K562 (cell line): ENCODE measurements at regions not wholly inside any gene's neighbourhood (a gene's known extent, or its start where the extent isn't known, plus 50 kb on each side); places are given as distances from the start of the nearest gene placed in this dataset.

ENCODE experiments used
- ATAC-seq: fragments of 200-7000 bp; cut with Tn5 transposase; 3 replicates; pipeline ENCODE4 v1.9.1; 2020; ENCODE audit warnings: moderate library complexity
- BruUV-seq: library from RNA; stranded (reverse); fragments of 400-500 nt; replicated peaks from 2 replicates; lab custom pipeline; 2021; lab: Mats Ljungman, UMichigan
- CTCF ChIA-PET: fragments of 300-600 bp; formaldehyde crosslinking; extraction: SDS; loops from one replicate; lab custom pipeline; 2021; ENCODE audit warnings: low intra/inter-chr PET ratio; lab: Yijun Ruan, JAX
- POLR2A ChIA-PET: fragments of 300-600, 350-650 bp; sonication (Branson Sonifier 250); formaldehyde crosslinking; extraction: SDS; loops from one replicate; lab custom pipeline; 2021; ENCODE audit warnings: antibody characterized with exemption, inconsistent platforms; lab: Yijun Ruan, JAX
- DNase-seq, 4 experiments: peaks; one replicate each; pipeline versions ENCODE4 v3.0.0 to v3.0.0-alpha.2; 2011 to 2018; ENCODE audit warnings: low spot score in 3 of 4, mixed read lengths in 3 of 4; ENCODE audit errors: extremely low read depth in 1 of 4
- FAIRE-seq: peaks from 2 replicates; lab custom pipeline; 2011; peaks lifted over from hg19 to GRCh38; lab: Jason Lieb, UNC
- H2AFZ ChIP-seq: 2 replicates; pipeline ENCODE4 v1.6.0; 2011; ENCODE audit warnings: low read depth, low read length, control low read depth, inconsistent platforms
- H3K27ac ChIP-seq: fragments of 200-600 bp; 3 replicates; pipeline ENCODE4 v1.8.0; 2011; ENCODE audit warnings: low read depth, mild to moderate bottlenecking, control low read depth, inconsistent platforms, low read length, moderate library complexity, mixed read lengths; ENCODE audit errors: extremely low read depth
- H3K27me3 ChIP-seq, 2 experiments: fragments of 300-600 bp in 1 of 2; 2 replicates in 1 of 2; 3 replicates in 1 of 2; pipeline versions ENCODE4 v1.6.0 to v1.8.0; 2011; ENCODE audit warnings: inconsistent platforms in 2 of 2, low read length in 2 of 2, mild to moderate bottlenecking in 1 of 2, mixed read lengths in 1 of 2, moderate library complexity in 1 of 2; ENCODE audit not compliant: control insufficient read depth in 2 of 2, insufficient read depth in 2 of 2
- H3K36me3 ChIP-seq: fragments of 300-600 bp; 3 replicates; pipeline ENCODE4 v1.8.0; 2011; ENCODE audit warnings: mild to moderate bottlenecking, low read length, inconsistent platforms; ENCODE audit not compliant: control insufficient read depth, insufficient read depth
- H3K4me1 ChIP-seq, 2 experiments: fragments of 200-600 bp in 1 of 2; replicated peaks in 1 of 2; 2 replicates in 1 of 2; 3 replicates in 1 of 2; pipeline versions ENCODE4 v1.5.1 to v1.8.0; 2011; ENCODE audit warnings: inconsistent platforms in 2 of 2, low read length in 2 of 2, mild to moderate bottlenecking in 1 of 2, mixed read lengths in 1 of 2, moderate library complexity in 1 of 2; ENCODE audit not compliant: control insufficient read depth in 2 of 2, insufficient read depth in 2 of 2
- H3K4me2 ChIP-seq: 2 replicates; pipeline ENCODE4 v1.6.1; 2011; ENCODE audit warnings: low read length, control low read depth, inconsistent platforms, mixed read lengths; ENCODE audit not compliant: insufficient read depth
- H3K4me3 ChIP-seq: fragments of 200-600 bp; sonication (generic), shearing (Covaris generic); 2 replicates; pipeline ENCODE4 v1.5.1; 2016; ENCODE audit warnings: control low read depth, inconsistent platforms
- H3K79me2 ChIP-seq: fragments of 200-600 bp; 3 replicates; pipeline ENCODE4 v1.8.0; 2011; ENCODE audit warnings: low read length, inconsistent platforms; ENCODE audit not compliant: control insufficient read depth, insufficient read depth
- H3K9ac ChIP-seq, 2 experiments: 2 replicates each; pipeline versions ENCODE4 v1.6.0 to v1.6.1; 2011; ENCODE audit warnings: low read depth in 2 of 2, low read length in 2 of 2, control low read depth in 1 of 2, inconsistent platforms in 1 of 2, mild to moderate bottlenecking in 1 of 2, mixed read lengths in 1 of 2; ENCODE audit not compliant: insufficient read depth in 1 of 2
- H3K9me1 ChIP-seq: one replicate; pipeline ENCODE4 v1.6.0; 2011; ENCODE audit warnings: inconsistent platforms, mild to moderate bottlenecking, low read length, moderate library complexity; ENCODE audit not compliant: control insufficient read depth, insufficient read depth
- H3K9me3 ChIP-seq: replicated peaks from 2 replicates; pipeline ENCODE4 v1.5.1; 2011; ENCODE audit warnings: low read depth, low read length, inconsistent platforms; ENCODE audit not compliant: control insufficient read depth, insufficient read depth
- H4K20me1 ChIP-seq: replicated peaks from 2 replicates; pipeline ENCODE4 v1.6.1; 2011; ENCODE audit warnings: low read length, inconsistent platforms, mixed read lengths; ENCODE audit not compliant: control insufficient read depth, insufficient read depth
- CREB1 ChIP-seq, 2 experiments: sonication (generic) in 1 of 2; formaldehyde crosslinking in 1 of 2; IDR thresholded peaks; 2 replicates each; pipeline versions ENCODE4 v1.6.1 to v1.8.0; 2012 to 2022; ENCODE audit warnings: inconsistent platforms in 1 of 2, mild to moderate bottlenecking in 1 of 2, missing genetic modification reagents in 1 of 2, moderate library complexity in 1 of 2
- FOS ChIP-seq: IDR thresholded peaks from 3 replicates; pipeline ENCODE4 v1.6.1; 2011; ENCODE audit not compliant: insufficient read length; ENCODE audit errors: extremely low read depth
- MGA ChIP-seq: fragments of 450-650 bp; IDR thresholded peaks from 2 replicates; pipeline ENCODE4 v1.6.1; 2016; ENCODE audit warnings: mild to moderate bottlenecking, moderate library complexity
- POLR3A ChIP-seq: IDR thresholded peaks from 2 replicates; pipeline ENCODE4 v1.6.1; 2011; ENCODE audit warnings: borderline replicate concordance, mild to moderate bottlenecking, moderate library complexity; ENCODE audit not compliant: insufficient read length, insufficient read depth; ENCODE audit errors: extremely low read depth
- SPI1 ChIP-seq: IDR thresholded peaks from 2 replicates; pipeline ENCODE4 v1.6.1; 2011; ENCODE audit warnings: low read depth, low read length, control low read depth, borderline replicate concordance
- ZBTB26 ChIP-seq: fragments of 450-650 bp; formaldehyde crosslinking; IDR thresholded peaks from 2 replicates; pipeline ENCODE4 v1.4.0; 2022; ENCODE audit warnings: missing genetic modification characterization
- ZNF76 ChIP-seq: fragments of 250-450 bp; sonication (Bioruptor Pico); IDR thresholded peaks from 2 replicates; pipeline ENCODE4 v1.4.0; 2020; ENCODE audit warnings: mild to moderate bottlenecking, moderate library complexity, borderline replicate concordance
- WGBS: fragments of 100-300 bp; shearing (Covaris generic); methylation state at CpG from one replicate; pipeline ENCODE4 v1.1.6; 2016; ENCODE audit warnings: low coverage, mixed read lengths; ENCODE audit not compliant: insufficient coverage; ENCODE audit errors: missing lambda C conversion rate; 5-methylcytosine and 5-hydroxymethylcytosine counted together
- in situ Hi-C: fragments of 300-500 bp; cut with MboI; formaldehyde crosslinking; loops from 4 replicates; pipeline ENCODE4 v1.15.0; 2018; ENCODE audit warnings: inconsistent platforms, mixed read lengths
- intact Hi-C: fragments of 100-400 bp; cut with micrococcal nuclease; formaldehyde crosslinking; loops from 2 replicates; pipeline ENCODE4 v1.14.2; 2022
- TF ChIP-seq, protein P1 (sequence below): IDR thresholded peaks from 2 replicates; pipeline ENCODE4 v1.6.1; 2012; ENCODE audit warnings: low read depth, low read length, improper control_type of control experiment, borderline replicate concordance

- WGBS = 0% methylated on average over 2 of the region's 2 CpGs
- no TSS peak for BruUV-seq
- Histone ChIP-seq H3K79me2 (no peaks in the 10 kb centered on the region), H3K27ac (no peak overlapping the region), H3K4me2 (no peak overlapping the region), H3K9me3 (no peaks in the 10 kb centered on the region), H3K36me3 (no peaks in the 10 kb centered on the region), H4K20me1 (no peaks in the 10 kb centered on the region), H3K4me3 (no peak overlapping the region), H2AFZ (no peak overlapping the region), H3K9ac (no peak overlapping the region), H3K4me1 (no peaks in the 10 kb centered on the region), H3K9me1 (no peaks in the 10 kb centered on the region), H3K27me3 (no peaks in the 10 kb centered on the region)
- intact Hi-C loops = loop anchor here (10.0 kb wide), 1 partner anchor 325 kb away; no protein-coding TSS in a partner anchor
- DNase-seq (no peak), FAIRE-seq (no peak), ATAC-seq (no peak)
- in situ Hi-C loops = no loop called here
- CTCF ChIA-PET = no interaction called here
- POLR2A ChIA-PET = no interaction called here
- no peak for TF ChIP-seq CREB1 (IDR thresholded peaks at IDR 0.05)
- no peak for TF ChIP-seq CREB1 (CRISPR knock-in tag; IDR thresholded peaks at IDR 0.05)
- TF ChIP-seq FOS = no peak
- TF ChIP-seq, protein P1, sequence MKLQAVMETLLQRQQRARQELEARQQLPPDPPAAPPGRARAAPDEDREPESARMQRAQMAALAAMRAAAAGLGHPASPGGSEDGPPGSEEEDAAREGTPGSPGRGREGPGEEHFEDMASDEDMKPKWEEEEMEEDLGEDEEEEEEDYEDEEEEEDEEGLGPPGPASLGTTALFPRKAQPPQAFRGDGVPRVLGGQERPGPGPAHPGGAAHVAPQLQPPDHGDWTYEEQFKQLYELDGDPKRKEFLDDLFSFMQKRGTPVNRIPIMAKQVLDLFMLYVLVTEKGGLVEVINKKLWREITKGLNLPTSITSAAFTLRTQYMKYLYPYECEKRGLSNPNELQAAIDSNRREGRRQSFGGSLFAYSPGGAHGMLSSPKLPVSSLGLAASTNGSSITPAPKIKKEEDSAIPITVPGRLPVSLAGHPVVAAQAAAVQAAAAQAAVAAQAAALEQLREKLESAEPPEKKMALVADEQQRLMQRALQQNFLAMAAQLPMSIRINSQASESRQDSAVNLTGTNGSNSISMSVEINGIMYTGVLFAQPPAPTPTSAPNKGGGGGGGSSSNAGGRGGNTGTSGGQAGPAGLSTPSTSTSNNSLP = no peak
- no peak for TF ChIP-seq ZBTB26
- no peak for TF ChIP-seq MGA
- no peak for TF ChIP-seq ZNF76 (CRISPR knock-in tag)
- TF ChIP-seq POLR3A = no peak
- no peak for TF ChIP-seq SPI1
Observed at GRCh38 chr9:109889456-109889855, 109.5 kb downstream of the PALM2AKAP2 start.
